Sigmoid colon (tissue), 4 donors: ENCODE measurements at regions not wholly inside any gene's neighbourhood (a gene's known extent, or its start where the extent isn't known, plus 50 kb on each side); places are given as distances from the start of the nearest gene placed in this dataset.

Experiments
- CTCF ChIP-seq, 4 experiments: fragments of 450-650 bp in 3 of 4; fragments of 200-600 bp in 1 of 4; IDR thresholded peaks; one replicate each; pipeline ENCODE4 v1.5.1; 2016 to 2019; ENCODE audit warnings: antibody characterized with exemption in 4 of 4, mild to moderate bottlenecking in 3 of 4, moderate library complexity in 2 of 4
- POLR2A ChIP-seq, 2 donors: fragments of 450-650 bp; IDR thresholded peaks; one replicate each; pipeline ENCODE4 v1.6.1; 2016; ENCODE audit warnings: antibody characterized with exemption in 2 of 2, mild to moderate bottlenecking in 2 of 2, moderate library complexity in 2 of 2
- POLR2AphosphoS5 ChIP-seq, 4 donors: sonication (generic); formaldehyde crosslinking; IDR thresholded peaks; one replicate each; pipeline ENCODE4 v1.6.1; 2017; ENCODE audit warnings: antibody characterized with exemption in 4 of 4

- TF ChIP-seq POLR2AphosphoS5 (IDR thresholded peaks at IDR 0.05) (no peak), CTCF (IDR thresholded peaks at IDR 0.05) (no peak), POLR2A (IDR thresholded peaks at IDR 0.05) (no peak)
Measured at GRCh38 chr1:29518183-29518835, 282.0 kb downstream of the PTPRU start.
